GM12875 (cell line): ENCODE measurements at regions not wholly inside any gene's neighbourhood (a gene's known extent, or its start where the extent isn't known, plus 50 kb on each side); places are given as distances from the start of the nearest gene placed in this dataset.
"Not testable (repeated sequence)": the region's sequence is repeated elsewhere in the genome, so short reads cannot be mapped to it uniquely, and the experiment has no call there.

Experiments
- H3K4me3 ChIP-seq: one replicate; pipeline ENCODE4 v1.5.1; 2011; ENCODE audit warnings: low read depth, low read length, control low read depth
- CTCF ChIP-seq: IDR thresholded peaks from 2 replicates; pipeline ENCODE4 v1.5.1; 2011; ENCODE audit warnings: low read depth, mild to moderate bottlenecking, control low read depth, inconsistent platforms, low read length, moderate library complexity, borderline replicate concordance; ENCODE audit not compliant: insufficient read depth

GRCh38 chr1:234892642-234893041 lies 236.0 kb downstream of the TOMM20 start:
- H3K4me3 ChIP-seq, result no peak overlapping the region
- no peak for TF ChIP-seq CTCF

- TF ChIP-seq CTCF, result no peak
- no peak overlapping the region for H3K4me3 ChIP-seq
Observed at GRCh38 chr1:234891427-234891826, 237.2 kb downstream of the TOMM20 start.

- no peak overlapping the region for H3K4me3 ChIP-seq
- TF ChIP-seq CTCF, result no peak
Observed at GRCh38 chr1:234889643-234890042, 239.0 kb downstream of the TOMM20 start.

GRCh38 chr1:234888247-234888646 lies 240.4 kb downstream of the TOMM20 start:
- not testable (repeated sequence) for H3K4me3 ChIP-seq

- TF ChIP-seq CTCF, result no peak
Observed at GRCh38 chr1:234887016-234887900, 241.4 kb downstream of the TOMM20 start.

GRCh38 chr1:234886081-234886984 lies 242.3 kb downstream of the TOMM20 start:
- TF ChIP-seq CTCF, result no peak
- H3K4me3 ChIP-seq, result no peak overlapping the region

More at GRCh38 chr1:234887016-234887900, 241.4 kb downstream of the TOMM20 start:
- no peak overlapping the region for H3K4me3 ChIP-seq

GRCh38 chr1:234885601-234886000 lies 243.0 kb downstream of the TOMM20 start:
- TF ChIP-seq CTCF, result no peak
- no peak overlapping the region for H3K4me3 ChIP-seq
